Natural killer cell (primary cell): ENCODE measurements at regions not wholly inside any gene's neighbourhood (a gene's known extent, or its start where the extent isn't known, plus 50 kb on each side); places are given as distances from the start of the nearest gene placed in this dataset.
"Not testable (repeated sequence)": the region's sequence is repeated elsewhere in the genome, so short reads cannot be mapped to it uniquely, and the experiment has no call there.

Experiments
- ATAC-seq, 3 donors: fragments of 150-1000 bp in 2 of 3; fragments of 200-7000 bp in 1 of 3; cut with Tn5 transposase; 1 replicate in 1 of 3; 2 replicates in 2 of 3; pipeline ENCODE4 v1.10.0; 2021; ENCODE audit warnings: mild to moderate bottlenecking in 2 of 3, moderate library complexity in 2 of 3
- DNase-seq, 2 donors: peaks; one replicate each; pipeline versions ENCODE4 v3.0.0 to v3.0.0-alpha.2; 2013 to 2021; ENCODE audit warnings: mixed read lengths in 1 of 2
- H3K27ac ChIP-seq: one replicate; pipeline ENCODE4 v1.5.1; 2013; ENCODE audit warnings: mild to moderate bottlenecking, low read length
- H3K27me3 ChIP-seq: one replicate; pipeline ENCODE4 v1.6.1; 2013; ENCODE audit warnings: low read length; ENCODE audit not compliant: control insufficient read depth, insufficient read depth
- H3K36me3 ChIP-seq: one replicate; pipeline ENCODE4 v1.6.1; 2013; ENCODE audit warnings: low read length; ENCODE audit not compliant: control insufficient read depth, insufficient read depth
- H3K4me1 ChIP-seq: one replicate; pipeline ENCODE4 v1.6.1; 2013; ENCODE audit warnings: low read length; ENCODE audit not compliant: control insufficient read depth, insufficient read depth
- H3K4me3 ChIP-seq: one replicate; pipeline ENCODE4 v1.5.1; 2013; ENCODE audit warnings: low read length
- H3K9me3 ChIP-seq: one replicate; pipeline ENCODE4 v1.6.1; 2013; ENCODE audit warnings: low read length; ENCODE audit not compliant: control insufficient read depth, insufficient read depth
- H3K27ac Mint-ChIP-seq, 2 donors: one replicate each; pipeline ENCODE4 v1.8.0; 2022; ENCODE audit warnings: mild to moderate bottlenecking in 2 of 2, mixed read lengths in 2 of 2, moderate library complexity in 1 of 2
- H3K27me3 Mint-ChIP-seq, 2 donors: one replicate each; pipeline ENCODE4 v1.8.0; 2022; ENCODE audit warnings: low read depth in 2 of 2, mixed read lengths in 2 of 2
- H3K36me3 Mint-ChIP-seq: one replicate; pipeline ENCODE4 v1.8.0; 2022; ENCODE audit warnings: mixed read lengths
- H3K4me1 Mint-ChIP-seq, 2 donors: one replicate each; pipeline ENCODE4 v1.8.0; 2022; ENCODE audit warnings: mixed read lengths in 2 of 2
- H3K4me3 Mint-ChIP-seq: one replicate; pipeline ENCODE4 v1.8.0; 2022; ENCODE audit warnings: mild to moderate bottlenecking, moderate library complexity, mixed read lengths
- H3K9me3 Mint-ChIP-seq, 2 donors: one replicate each; pipeline ENCODE4 v1.8.0; 2022; ENCODE audit warnings: mixed read lengths in 2 of 2
- WGBS: methylation state at CpG from one replicate; pipeline ENCODE4 v1.1.7; 2013; ENCODE audit warnings: missing lambda C conversion rate; ENCODE audit not compliant: insufficient coverage; 5-methylcytosine and 5-hydroxymethylcytosine counted together
- intact Hi-C: fragments of 100-400 bp; cut with micrococcal nuclease; formaldehyde crosslinking; loops from one replicate; pipeline ENCODE4 v1.14.2; 2022
- TF ChIP-seq, protein P1 (sequence below): fragments of 200-600 bp; IDR thresholded peaks from one replicate; pipeline ENCODE4 v1.8.0; 2022; ENCODE audit warnings: antibody characterized with exemption

DNA sequence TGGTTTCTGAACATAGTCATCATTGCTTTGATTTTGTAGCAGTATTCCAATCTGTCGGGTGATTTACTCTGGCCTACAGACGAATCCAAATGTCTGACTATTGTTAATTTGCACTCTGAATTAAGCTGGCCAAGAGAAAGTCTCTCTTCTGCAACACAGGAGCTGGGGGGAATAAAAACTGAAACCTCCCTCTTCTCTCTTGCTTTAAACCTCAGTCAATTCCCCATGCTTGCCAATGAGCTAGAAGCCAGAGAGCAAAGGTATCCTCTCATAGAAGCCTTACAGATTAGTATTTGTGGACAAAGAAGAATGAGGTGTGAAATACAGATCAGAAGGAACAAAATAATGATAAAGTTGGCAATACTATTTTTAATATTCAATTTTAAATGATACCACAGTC lies 353.9 kb upstream of the CDH10 start:
- H3K27ac Mint-ChIP-seq: no peak overlapping the region
- no peak overlapping the region for H3K27ac ChIP-seq
- no peak overlapping the region for H3K4me3 ChIP-seq
- DNase-seq (no peak), ATAC-seq (no peak)
- no peaks in the 10 kb centered on the region for H3K4me1 ChIP-seq
- H3K9me3 ChIP-seq: peaks cover 3% of the 10 kb centered on the region
- no peaks in the 10 kb centered on the region for H3K36me3 ChIP-seq
- no peaks in the 10 kb centered on the region for H3K4me1 Mint-ChIP-seq
- no peaks in the 10 kb centered on the region for H3K27me3 ChIP-seq
- peaks cover 19 to 29% of the 10 kb centered on the region in 2 donors for H3K9me3 Mint-ChIP-seq
- intact Hi-C loops: no loop called here
- WGBS: 78% methylated on average over 2 of the region's 2 CpGs
- H3K36me3 Mint-ChIP-seq: peaks cover 28% of the 10 kb centered on the region
- H3K27me3 Mint-ChIP-seq: no peaks in the 10 kb centered on the region
- H3K4me3 Mint-ChIP-seq: no peak overlapping the region
- TF ChIP-seq, protein P1, sequence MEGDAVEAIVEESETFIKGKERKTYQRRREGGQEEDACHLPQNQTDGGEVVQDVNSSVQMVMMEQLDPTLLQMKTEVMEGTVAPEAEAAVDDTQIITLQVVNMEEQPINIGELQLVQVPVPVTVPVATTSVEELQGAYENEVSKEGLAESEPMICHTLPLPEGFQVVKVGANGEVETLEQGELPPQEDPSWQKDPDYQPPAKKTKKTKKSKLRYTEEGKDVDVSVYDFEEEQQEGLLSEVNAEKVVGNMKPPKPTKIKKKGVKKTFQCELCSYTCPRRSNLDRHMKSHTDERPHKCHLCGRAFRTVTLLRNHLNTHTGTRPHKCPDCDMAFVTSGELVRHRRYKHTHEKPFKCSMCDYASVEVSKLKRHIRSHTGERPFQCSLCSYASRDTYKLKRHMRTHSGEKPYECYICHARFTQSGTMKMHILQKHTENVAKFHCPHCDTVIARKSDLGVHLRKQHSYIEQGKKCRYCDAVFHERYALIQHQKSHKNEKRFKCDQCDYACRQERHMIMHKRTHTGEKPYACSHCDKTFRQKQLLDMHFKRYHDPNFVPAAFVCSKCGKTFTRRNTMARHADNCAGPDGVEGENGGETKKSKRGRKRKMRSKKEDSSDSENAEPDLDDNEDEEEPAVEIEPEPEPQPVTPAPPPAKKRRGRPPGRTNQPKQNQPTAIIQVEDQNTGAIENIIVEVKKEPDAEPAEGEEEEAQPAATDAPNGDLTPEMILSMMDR: no peak

DNA sequence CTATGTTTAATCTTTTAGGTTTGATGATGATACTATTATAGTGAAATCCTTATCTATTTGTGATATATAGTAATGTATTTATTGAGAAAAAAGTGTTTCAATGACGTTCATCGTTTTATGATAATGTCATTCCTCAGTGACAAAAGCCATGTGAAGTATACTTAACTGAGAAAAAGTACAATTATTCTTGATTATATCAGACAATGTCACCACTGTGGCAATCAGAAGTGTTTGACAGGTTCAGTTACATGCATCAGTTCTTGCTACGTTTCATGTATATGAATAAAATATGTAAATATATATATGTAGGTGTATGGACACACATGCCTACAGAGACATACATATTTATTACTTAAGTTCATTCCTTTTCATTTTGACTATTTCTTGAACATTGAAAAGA lies 341.5 kb upstream of the CDH10 start:
- intact Hi-C loops: no loop called here
- Histone ChIP-seq H3K4me1 (no peaks in the 10 kb centered on the region), H3K9me3 (peaks cover 4% of the 10 kb centered on the region), H3K36me3 (no peaks in the 10 kb centered on the region), H3K27ac (no peak overlapping the region), H3K4me3 (no peak overlapping the region), H3K27me3 (no peaks in the 10 kb centered on the region)
- Mint-ChIP-seq H3K9me3 (peaks cover 5 to 14% of the 10 kb centered on the region in 2 donors), H3K36me3 (peaks cover 10% of the 10 kb centered on the region), H3K27me3 (no peaks in the 10 kb centered on the region), H3K27ac (no peak overlapping the region), H3K4me3 (no peak overlapping the region), H3K4me1 (no peaks in the 10 kb centered on the region)
- TF ChIP-seq, protein P1: no peak
- DNase-seq: no peak
- ATAC-seq: no peak
- WGBS: 100% methylated on average over 2 of the region's 3 CpGs

DNA sequence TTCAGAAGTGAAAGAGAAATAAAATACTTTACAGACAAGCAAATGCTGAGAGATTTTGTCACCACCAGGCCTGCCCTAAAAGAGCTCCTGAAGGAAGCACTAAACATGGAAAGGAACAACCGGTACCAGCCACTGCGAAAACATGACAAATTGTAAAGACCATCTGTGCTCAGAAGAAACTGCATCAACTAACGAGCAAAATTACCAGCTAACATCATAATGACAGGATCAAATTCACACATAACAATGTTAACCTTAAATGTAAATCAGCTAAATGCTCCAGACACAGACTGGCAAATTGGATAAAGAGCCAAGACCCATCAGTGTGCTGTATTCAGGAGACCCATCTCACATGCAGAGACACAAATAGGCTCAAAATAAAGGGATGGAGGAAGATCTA lies 333.8 kb upstream of the CDH10 start:
- H3K9me3 Mint-ChIP-seq: peaks cover 11 to 14% of the 10 kb centered on the region in 2 donors
- H3K36me3 Mint-ChIP-seq, H3K27ac ChIP-seq, H3K27me3 ChIP-seq, H3K4me3 ChIP-seq, H3K27me3 Mint-ChIP-seq, H3K9me3 ChIP-seq, H3K27ac Mint-ChIP-seq, ATAC-seq, H3K36me3 ChIP-seq, H3K4me3 Mint-ChIP-seq, DNase-seq, H3K4me1 ChIP-seq, H3K4me1 Mint-ChIP-seq, intact Hi-C loops: not testable (repeated sequence)
- WGBS: 83% methylated on average over 3 of the region's 3 CpGs

DNA sequence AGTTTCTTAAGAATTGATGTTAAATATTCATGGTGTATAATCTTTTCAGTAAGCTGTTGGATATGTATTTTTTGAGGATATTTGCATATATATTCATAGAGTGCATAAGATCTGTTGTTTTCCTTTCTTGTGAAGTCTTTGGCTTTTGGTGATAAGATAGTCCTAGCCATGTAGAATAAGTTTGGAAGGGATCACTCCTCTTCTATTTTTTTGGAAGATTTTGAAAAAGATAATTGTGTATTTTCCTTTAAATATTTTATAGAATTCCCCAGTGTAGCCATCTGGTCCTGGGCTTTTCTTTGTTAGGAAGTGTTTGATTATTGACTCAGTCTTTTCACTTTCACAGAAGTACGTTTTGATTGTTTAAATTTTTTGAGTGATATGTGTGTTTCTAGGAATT lies 318.8 kb upstream of the CDH10 start:
- no peak for ATAC-seq
- Mint-ChIP-seq H3K36me3 (no peaks in the 10 kb centered on the region), H3K27ac (no peak overlapping the region), H3K4me3 (no peak overlapping the region), H3K4me1 (no peaks in the 10 kb centered on the region), H3K9me3 (peaks cover 6 to 11% of the 10 kb centered on the region in 2 donors), H3K27me3 (no peaks in the 10 kb centered on the region)
- no peak for DNase-seq
- TF ChIP-seq, protein P1: no peak
- H3K27ac ChIP-seq: no peak overlapping the region
- no peaks in the 10 kb centered on the region for H3K27me3 ChIP-seq
- no CpG with 5 or more reads among the region's 1 CpG for WGBS
- H3K36me3 ChIP-seq: no peaks in the 10 kb centered on the region
- intact Hi-C loops: no loop called here
- H3K9me3 ChIP-seq: no peaks in the 10 kb centered on the region
- no peaks in the 10 kb centered on the region for H3K4me1 ChIP-seq
- no peak overlapping the region for H3K4me3 ChIP-seq
